Stimulated activated CD4-positive, alpha-beta T cell treated with anti-CD3 and anti-CD28 coated beads, Interleukin-15, amount 100 ng/mL, for 48 hours (primary cell): ENCODE measurements at regions not wholly inside any gene's neighbourhood (a gene's known extent, or its start where the extent isn't known, plus 50 kb on each side); places are given as distances from the start of the nearest gene placed in this dataset.

ENCODE experiments used
- DNase-seq, 2 donors: peaks; one replicate each; pipeline ENCODE4 v3.0.0-alpha.2; 2020; ENCODE audit warnings: low read depth in 2 of 2

DNA sequence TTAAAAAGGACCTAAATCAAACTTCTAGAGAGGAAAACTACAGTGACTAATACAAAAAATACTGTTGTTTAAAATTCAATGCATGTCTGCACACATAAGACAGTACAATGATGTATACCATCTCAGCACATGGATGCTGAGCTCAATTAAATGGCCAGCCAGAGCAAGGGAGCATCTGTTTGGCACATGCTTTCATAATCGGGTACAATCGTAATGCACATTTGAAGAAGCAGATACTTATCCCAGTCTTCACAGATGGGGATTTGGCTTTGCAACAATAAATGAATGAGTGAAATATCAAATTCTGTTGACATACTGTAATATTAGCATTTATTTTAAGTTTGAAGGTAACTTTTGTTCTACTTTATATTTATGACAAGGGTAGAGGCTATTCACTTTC is 187.8 kb downstream of the CRPPA start:
- DNase-seq, result no peak

DNA sequence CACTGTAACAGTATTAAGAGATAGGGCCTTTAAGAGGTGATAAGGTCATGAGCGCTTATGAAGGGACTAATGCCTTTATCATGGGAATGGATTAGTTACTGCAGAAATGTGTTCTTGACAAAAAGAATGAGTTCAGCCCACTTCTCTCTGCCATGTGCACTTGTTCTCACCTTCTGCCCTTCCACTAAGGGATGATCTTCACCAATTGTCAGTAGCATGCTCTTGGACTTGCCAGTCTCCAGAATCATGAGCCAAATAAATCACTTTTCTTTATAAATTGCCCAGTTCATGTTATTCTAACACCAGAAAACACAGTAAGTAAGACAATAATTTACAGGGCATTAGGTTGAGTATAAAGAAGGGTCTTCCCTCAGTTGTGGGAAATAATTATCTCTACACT is 189.1 kb downstream of the CRPPA start:
- DNase-seq, result no peak

DNA sequence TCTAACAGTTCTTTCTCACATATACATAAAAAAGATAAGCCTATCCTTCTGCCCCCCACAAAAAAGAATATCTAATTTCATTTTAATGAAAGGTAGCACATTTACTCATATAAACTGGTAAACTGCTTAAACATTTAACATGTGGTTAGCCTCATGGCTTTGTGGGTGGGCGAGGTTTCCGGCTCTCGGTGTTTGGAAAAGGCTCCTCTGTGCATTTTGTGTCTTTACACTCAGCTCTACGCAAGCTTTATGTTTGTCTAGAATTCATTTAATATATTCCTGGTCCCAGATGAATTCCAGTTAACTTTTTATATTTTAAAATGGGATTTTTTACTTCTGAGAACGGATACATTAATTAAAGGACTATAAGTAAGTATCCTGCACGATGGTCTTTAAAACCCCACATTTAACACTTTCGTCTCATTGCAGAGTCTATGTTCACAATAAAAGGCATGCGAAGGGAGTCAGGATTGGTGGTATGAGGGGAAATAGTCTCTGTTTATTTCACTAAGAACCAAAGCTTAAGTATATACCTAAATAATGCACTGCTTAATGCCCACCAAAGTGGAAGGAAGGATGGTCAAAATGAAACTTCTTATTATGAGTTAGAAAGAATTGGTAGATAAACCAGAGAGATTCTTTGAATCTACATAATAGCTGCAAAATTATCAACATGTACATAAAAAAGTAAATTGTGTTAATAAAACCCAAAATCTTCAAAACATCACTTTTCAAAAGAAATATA is 197.2 kb downstream of the CRPPA start:
- DNase-seq, result peak in 1 of 2 donors; percentile 2

DNA sequence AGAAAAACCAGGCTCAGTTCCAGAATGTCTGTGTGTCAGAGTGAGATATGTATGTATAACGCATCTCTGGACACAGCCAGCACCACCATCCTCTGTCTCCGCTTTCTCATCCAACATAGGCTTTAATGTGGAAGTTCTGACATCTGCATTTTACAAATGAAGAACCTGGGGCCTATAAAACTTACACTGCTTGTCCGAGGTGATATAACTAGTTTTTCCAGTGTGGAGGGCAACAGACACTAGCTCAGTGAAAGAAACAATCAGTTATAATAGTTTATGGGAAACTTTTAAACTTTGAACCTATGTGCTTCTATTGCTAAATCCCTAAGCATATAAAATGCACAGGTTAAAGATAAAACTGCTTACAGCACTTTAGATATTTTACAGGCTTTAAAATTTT is 208.7 kb downstream of the CRPPA start:
- no peak for DNase-seq

DNA sequence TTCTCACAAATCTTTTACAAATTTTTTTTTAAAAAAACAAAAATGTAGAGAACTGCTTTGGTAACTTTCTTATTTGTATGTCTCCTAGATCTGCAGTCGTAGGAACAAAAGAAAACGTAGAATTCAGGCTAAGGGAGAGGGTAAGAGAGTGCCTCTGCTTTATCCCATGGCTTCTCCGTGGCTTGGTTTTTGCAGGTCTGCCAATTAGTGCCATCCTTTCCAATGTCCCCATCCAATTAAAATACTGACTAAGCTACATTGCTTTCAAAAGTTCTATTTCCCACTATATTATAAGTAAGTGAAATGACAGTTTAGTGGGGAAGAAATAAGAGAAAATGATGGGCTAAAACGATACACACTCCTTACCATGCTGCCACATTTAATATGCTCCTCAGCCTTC is 209.3 kb downstream of the CRPPA start:
- no peak for DNase-seq

DNA sequence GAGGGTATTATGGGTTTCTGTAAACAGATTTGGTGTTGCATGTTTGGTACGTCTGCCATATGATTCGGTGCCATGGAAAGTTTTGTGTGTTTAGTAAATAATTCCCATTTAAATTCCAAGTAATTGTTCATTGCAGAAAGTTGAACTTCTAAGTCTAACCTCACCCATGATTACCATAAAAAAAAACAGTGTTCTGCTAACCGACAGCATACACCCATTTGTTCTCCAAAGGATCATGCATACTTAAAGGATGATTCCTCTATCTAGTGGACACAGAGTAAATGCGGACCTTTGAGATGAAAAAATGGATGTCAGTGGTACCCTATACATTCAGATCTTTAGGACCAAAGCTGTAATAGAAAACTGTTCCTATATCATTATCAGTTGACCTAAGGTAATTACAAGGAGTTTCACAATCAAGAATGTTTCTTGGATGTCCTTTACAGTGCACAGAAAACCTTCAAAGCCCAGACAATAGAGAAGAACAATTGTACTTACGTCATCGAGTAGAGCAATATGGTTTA is 209.9 kb downstream of the CRPPA start:
- no peak for DNase-seq

DNA sequence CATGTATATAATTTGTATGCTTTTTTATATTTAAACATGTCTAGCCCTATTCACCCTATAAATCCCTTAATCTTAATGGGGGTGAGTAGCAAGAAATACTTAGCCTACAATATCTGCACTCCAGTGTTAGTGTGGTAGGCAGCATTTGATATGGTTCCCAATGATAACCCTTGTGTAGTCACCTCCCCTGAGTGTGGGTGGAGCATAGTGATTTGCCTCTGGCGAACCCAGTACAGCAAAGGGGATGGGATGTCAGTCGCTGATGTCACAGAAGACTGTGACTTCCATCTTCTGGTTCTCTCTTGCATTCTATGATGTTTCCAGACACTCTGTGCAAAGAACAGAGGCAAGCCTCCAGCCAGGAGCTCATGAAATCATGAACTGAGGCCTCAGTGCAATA is 211.2 kb downstream of the CRPPA start:
- no peak for DNase-seq

DNA sequence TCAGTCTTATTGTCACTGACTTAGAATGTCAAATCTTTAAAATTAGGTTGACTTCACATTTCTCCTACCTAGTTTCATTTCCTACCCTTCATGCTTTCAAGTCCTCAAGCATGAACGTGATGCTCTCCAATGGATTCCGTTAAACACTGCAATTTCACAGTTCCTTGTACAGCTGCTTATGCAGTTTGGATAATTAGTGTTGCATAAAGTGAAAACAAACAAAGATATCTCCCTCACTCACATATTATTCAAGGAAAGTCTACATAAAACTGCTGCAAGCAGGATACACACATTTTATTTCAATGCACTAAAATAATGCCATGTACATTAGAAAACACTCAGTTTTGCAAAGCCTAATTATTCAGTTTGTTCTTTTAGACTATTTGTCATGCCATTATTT is 214.0 kb downstream of the CRPPA start:
- DNase-seq, result no peak

DNA sequence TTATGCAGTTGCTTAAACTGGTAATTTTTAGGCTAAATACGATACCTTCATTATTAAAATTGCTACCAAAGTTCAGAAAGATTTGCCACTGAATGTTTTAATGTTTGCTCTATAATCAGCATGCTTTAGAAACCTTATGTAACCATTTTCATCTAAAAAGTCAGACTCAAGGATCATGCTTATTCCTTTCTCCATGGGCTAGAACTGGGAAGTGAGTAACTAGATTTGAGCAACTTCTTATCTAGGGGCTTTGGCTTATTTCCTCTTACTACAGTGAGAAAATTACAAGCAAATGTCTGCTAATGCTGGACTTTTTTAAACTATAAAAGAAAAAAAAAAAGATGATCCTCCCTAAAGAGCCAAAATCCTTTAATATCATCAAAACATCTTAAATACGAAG is 215.9 kb downstream of the CRPPA start:
- DNase-seq, result no peak

DNA sequence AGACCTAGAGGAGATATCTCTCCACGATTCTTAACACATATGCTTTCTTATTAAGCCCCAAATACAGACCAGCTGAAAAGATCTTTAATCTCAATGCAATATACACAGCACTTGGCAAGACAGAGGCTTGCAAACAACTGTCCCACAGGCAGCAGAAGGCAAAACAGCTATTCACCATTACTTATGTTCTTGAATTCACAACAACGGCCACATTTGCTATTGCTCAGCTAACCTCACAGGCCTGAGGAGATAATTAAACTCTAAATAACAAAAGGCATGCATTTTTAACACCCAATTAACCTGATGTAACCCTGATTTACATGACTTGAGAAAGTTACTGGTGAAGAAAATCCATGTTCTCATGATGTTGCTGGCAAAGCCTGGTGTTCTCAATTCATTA is 216.4 kb downstream of the CRPPA start:
- no peak for DNase-seq

DNA sequence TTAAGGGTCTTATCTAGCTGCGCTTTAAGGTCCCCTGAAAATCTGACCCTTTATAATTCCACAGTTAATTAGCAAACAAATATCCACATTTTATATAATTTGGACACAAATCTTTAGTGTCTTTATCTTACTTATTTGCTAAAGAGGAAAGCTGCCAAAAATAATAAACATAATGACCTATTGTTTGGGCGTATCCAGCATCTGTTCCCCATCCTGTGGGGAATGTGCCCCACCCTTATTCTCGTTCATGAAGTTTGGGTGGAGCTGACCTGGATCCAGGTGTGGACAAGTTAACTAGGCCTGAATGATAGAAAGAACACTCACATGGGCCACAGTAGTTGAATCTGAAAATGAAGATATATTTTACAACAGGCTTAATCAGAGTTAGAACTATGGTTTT is 218.3 kb downstream of the CRPPA start:
- DNase-seq, result no peak

DNA sequence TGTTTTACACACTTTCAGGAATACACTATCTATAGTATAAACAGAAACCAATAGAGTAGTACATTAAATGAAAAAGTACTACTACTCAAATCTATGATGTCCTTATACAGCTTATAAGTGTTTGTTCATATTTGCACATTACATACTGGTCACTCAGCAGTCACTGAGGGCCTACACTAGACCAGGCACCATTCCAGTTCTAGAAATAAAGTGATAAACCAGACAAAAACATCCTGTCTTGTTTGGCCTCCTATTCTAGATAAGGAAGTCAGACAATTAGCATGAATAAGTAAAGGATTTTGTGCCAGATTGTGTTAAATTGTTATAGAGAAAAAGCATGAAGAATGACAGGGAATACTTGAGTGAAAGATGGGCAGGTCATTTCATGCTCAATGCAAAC is 219.0 kb downstream of the CRPPA start:
- no peak for DNase-seq

DNA sequence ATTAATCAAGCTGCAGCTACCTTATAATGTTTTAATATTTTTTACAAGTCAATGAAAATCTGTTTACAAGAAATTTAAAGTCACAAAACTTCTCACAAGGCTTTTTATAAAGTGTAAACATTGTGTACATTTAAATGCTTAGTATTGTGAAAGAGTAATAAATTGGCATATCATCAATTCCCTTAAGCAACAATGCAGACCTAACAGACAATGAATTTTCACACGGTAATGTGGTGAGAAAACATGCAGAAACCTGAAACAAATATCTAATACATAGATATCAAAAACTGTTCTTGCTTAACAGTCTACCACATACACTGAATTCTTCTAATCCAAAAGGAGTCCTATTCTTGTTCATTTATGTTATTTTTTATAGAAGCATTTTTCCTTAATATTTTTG is 220.7 kb downstream of the CRPPA start:
- DNase-seq, result no peak

DNA sequence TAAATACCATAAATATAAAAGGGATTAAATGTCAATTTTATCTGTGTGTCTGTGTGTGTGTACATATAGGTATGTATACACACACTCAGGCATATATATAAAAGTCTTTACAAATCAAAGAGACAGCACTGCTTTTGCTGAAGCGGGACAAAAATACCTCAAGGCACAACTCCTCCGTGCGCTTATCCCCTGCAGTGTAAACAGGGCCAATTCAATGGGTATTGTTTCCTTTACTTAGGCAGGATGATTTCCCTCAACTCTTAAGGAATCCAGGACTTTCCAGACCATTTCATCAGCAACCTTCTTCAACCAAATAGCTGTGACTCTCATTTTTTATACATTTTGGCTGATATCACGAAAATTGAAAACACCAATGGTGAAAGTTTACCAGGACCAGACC is 227.7 kb downstream of the CRPPA start:
- no peak for DNase-seq

DNA sequence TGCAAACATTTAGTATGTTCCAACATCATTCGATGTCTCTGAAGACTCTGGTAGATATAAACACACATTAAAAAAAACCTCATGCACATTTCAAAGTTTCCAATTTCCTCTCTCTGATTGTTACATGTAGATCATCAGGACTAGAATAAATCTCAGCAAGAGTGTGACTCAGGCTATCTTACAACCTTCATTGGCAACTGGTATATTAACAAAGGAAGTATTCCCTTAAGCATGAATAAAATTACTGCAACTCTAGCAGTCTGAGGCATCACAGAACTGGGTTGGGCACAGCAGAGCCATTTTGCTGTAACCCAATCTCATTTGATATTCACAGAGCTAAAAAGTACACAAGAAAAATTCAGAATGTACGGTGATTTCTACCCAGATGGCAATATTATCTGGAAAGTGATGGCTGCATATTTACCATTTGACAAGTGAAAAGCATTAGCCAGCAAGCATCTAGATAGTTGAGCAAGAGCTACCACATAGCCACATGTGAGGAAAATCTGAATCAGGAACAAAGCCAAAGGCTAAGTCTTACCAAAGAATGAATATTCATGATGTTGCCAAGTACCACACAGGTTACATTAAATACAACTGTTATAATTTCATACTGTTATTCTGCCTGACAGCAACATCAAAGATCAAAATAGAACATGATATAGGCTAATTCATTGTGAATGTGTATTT is 232.2 kb downstream of the CRPPA start:
- no peak for DNase-seq

DNA sequence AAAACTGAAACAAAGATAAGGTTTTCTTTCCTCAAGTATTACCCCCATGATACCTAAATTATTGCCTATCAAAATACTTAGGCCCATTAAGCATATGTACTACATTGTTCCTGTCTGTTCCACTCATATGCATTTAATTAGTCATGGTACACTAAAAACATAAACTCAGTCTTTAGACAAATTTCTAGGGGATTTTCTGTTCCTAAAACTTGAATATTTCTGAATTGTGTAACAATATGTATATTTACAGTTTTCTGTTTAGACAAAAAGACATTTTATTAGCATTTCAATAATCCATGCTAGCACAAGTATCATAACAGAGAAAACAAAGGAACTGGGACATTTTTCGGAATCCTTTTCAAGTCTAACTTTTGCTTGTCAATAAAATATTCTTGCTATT is 234.2 kb downstream of the CRPPA start:
- no peak for DNase-seq

DNA sequence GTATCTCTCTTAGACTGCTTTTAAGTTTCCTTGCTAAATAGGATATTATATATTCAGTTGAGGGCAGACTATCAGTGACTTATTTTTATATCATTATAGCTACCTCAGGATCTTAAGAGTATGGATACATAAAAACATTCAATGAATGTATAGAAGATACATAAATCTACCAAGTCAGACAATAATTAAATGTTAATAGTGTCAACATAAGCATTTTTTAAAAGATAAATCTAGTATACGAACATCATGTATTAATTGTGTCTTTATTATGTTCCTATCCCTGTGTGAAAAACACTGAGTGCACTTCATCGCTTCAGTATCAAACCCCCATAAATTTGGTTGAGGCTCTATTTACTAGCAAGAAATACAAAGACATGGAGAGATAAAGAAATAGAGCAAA is 242.8 kb downstream of the CRPPA start:
- DNase-seq, result no peak

DNA sequence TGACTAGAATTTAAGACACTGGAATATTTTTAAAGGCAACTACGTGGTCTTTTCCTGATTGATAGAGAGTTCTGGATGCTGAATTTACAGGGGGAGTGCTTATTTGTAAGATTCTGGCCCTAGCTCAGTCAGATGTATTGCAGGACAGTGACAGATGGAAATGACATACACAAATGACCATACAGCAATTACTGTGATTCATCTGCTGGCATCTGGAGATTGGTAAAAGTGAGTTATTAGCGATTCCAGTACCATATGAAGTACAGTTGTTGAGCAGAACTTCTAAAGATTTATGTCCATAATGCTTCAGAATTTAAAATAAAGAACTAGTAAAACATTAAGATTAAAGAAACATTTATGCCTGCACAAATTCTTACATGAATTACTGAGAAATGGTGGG is 243.2 kb downstream of the CRPPA start:
- no peak for DNase-seq

DNA sequence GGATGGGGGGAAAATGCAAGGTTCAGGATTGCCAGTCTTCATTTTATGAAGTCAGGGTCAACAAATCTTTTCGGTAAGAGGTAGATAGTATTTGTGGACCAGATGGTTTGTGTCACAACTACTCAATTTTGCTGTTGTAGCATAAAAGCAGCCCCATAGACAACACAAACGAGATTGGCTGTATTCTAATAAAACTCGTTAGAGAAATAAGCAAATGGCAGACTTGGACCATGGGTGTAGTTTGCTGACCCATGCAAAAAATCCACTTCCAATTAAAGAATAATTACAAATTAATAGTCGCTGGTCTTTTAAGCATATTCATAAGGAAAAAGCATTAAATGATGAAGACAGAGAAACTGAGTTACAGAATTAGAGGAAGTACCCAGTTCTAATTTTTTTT is 247.1 kb downstream of the CRPPA start:
- no peak for DNase-seq

DNA sequence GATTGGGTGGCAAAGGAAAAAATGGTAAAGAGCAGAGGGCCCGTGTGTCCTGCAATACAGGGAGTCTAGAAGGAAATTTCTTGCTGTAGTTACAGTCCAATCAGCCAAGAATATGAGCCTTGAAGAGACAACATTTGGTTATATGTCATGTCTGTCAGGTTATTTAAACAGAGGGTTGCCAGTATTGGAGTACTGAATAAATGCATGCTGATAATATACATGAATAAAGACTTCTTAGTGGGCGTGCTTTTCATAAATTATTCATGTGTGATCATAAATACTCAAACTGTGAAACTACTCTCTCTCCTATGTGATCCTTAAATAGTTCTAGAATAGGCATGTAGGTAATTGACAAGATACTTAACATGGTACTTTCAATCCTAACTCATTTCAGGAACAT is 249.0 kb downstream of the CRPPA start:
- DNase-seq, result no peak

DNA sequence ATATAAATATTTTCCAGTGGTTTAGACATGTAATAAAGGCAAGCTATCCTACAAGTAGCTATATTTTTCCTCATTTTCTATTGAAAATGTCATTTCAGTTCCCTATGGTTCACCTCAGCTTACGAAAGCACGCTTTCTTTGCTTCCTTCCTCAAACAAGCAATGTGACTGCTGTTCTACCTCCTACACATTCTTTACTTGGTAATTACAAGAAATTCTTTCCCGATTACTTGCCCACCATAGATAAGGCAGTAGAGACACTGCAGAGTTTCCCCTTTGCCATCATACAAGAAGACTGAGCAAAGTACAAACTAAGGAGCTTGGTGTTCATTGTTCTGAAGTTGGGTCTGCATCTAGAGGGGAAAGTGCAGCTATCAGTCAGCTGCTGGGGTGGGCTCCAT is 249.4 kb downstream of the CRPPA start:
- DNase-seq, result no peak

DNA sequence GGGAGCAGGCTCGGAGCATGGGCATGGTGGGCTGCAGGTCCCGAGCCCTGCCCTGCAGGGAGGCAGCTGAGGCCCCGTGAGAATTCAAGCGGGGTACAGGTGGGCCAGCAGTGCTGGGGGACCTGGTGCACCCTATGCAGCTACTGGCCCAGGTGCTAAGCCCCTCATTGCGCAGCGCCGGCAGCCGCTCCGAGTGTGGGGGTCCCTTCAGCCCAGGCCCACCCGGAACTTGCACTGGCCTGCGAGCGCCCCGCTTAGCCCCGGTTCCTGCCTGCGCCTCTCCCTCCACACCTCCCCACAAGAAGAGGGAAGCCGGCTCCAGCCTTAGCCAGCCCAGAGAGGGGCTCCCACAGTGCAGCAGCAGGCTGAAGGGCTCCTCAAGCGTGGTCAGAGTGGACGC is 250.7 kb downstream of the CRPPA start:
- DNase-seq, result no peak

DNA sequence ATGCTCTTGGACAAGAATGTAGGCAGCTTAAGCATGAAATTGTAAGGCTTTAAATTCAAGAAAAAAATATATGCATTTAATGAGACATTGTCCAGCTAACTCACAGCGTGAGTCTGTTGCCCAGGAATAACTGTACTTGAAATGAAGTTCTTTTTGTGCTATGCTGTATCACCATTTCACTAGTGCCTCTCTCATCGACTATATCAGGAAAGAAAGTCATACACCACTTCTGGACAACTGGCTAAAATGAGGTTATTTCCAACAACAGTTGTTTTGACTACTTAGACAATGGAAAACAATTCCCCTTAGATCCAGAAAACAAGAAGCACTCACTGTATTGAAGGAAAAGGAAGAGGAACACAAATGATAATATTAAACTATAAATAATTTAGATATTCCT is 251.8 kb downstream of the CRPPA start:
- DNase-seq, result no peak

DNA sequence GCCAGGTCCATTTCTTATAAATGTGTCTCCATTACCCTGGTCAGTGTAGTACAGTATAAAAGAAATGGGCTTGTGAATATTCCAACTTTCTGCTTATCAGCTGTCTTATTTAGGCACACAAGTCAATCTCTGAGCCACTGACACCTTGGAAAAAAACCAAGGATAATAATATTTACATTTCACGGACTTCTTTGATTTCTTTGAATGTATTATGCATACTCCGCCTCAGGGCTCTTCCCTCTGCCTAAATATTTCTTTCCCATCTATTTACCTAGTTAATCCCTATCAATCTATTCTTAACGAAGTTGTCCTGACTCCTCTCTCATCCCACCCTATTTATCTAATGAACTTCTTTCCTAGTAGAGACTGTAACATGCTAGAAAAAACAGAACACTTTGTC is 253.8 kb downstream of the CRPPA start:
- DNase-seq, result no peak
